ENCODE measurements at regions not wholly inside any gene's neighbourhood (a gene's known extent, or its start where the extent isn't known, plus 50 kb on each side); places are given as distances from the start of the nearest gene placed in this dataset.

DNA sequence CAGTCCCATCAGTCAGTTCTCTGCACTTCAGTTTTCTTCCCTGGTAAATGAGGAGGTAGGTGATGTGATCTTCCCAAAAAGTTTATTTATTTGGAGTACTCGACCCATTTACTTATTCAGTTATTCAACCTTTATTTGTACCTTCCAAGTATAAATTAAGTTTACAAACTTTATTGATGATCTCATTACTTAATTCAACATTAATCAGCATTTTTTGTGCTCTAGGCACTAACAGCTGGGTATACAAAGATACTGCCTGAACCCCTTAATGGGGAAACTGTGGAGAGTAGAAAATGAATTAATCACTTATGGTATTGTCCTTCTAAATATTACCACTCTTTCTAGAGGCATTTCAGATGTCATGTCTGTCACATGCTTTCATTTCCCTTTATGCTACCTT, 293.3 kb downstream of the DLEU7 start:
- Histone ChIP-seq H3K36me3 (no peaks in the 10 kb centered on the region), H3K27me3 (no peaks in the 10 kb centered on the region), H3K27ac (no peak overlapping the region), H3K4me3 (no peak overlapping the region), H3K4me1 (no peaks in the 10 kb centered on the region), H3K9me3 (no peaks in the 10 kb centered on the region)
- intact Hi-C loops (cut with DNase I): no loop called here
- TF ChIP-seq, protein P1, sequence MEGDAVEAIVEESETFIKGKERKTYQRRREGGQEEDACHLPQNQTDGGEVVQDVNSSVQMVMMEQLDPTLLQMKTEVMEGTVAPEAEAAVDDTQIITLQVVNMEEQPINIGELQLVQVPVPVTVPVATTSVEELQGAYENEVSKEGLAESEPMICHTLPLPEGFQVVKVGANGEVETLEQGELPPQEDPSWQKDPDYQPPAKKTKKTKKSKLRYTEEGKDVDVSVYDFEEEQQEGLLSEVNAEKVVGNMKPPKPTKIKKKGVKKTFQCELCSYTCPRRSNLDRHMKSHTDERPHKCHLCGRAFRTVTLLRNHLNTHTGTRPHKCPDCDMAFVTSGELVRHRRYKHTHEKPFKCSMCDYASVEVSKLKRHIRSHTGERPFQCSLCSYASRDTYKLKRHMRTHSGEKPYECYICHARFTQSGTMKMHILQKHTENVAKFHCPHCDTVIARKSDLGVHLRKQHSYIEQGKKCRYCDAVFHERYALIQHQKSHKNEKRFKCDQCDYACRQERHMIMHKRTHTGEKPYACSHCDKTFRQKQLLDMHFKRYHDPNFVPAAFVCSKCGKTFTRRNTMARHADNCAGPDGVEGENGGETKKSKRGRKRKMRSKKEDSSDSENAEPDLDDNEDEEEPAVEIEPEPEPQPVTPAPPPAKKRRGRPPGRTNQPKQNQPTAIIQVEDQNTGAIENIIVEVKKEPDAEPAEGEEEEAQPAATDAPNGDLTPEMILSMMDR (IDR thresholded peaks at IDR 0.05): no peak
- DNase-seq (ENCODE audit: low spot score in 2 of 2): no peak

DNA sequence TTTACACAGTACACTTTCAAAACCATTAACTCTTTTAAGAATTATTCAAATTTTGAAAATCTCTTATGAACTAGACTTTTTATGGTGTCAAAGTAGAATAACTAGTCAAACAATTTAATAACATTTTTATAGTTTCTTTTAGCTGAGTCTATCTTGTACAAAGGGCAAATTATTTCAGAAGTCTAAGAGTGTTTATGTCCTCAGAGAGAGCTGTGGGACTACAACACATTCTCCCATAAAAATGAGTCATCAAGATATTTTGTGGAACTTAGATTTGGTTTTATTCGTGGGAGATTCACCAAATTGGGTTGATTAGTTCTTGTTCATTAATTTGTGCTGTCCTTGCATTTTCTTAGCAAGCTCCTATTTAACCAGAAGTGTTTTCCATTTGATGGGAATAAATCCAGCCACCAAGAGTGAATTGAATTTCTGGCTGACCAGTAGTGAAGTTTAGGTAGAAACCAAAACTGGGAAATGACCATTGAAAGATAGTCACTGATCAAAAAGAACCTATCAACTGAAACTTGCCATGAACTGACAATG, 291.0 kb downstream of the DLEU7 start:
- Histone ChIP-seq H3K4me3 (no peak overlapping the region), H3K4me1 (no peaks in the 10 kb centered on the region), H3K27ac (no peak overlapping the region), H3K9me3 (no peaks in the 10 kb centered on the region), H3K36me3 (no peaks in the 10 kb centered on the region), H3K27me3 (no peaks in the 10 kb centered on the region)
- DNase-seq (ENCODE audit: low spot score in 2 of 2): no peak
- TF ChIP-seq, protein P1 (IDR thresholded peaks at IDR 0.05): no peak
- intact Hi-C loops (cut with DNase I): no loop called here

DNA sequence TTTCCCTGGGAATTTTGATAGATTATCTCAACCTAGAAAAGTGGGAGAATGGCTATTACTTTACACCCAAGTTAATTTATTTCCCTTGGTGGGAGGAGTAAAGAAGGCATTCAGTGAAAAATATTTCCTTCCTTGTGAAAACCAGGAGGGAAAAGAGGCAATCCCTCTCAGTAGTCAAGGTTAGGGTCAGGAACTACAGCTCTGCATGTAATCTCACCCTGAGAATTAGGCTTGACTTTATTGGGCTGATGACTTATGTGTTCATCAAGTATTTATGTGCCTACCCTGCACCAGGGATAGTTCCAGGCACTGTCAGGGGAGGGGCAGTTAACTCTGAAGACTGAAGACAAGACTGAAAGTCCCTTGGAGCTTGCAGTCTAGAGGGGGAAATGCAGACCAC, 281.8 kb downstream of the DLEU7 start:
- intact Hi-C loops (cut with DNase I): no loop called here
- Histone ChIP-seq H3K9me3 (no peaks in the 10 kb centered on the region), H3K36me3 (no peaks in the 10 kb centered on the region), H3K4me1 (no peaks in the 10 kb centered on the region), H3K4me3 (no peak overlapping the region), H3K27me3 (no peaks in the 10 kb centered on the region), H3K27ac (no peak overlapping the region)
- no peak for DNase-seq (ENCODE audit: low spot score in 2 of 2)
- TF ChIP-seq, protein P1 (IDR thresholded peaks at IDR 0.05): no peak

GRCh38 chr13:50566646-50567045, 276.8 kb downstream of the DLEU7 start:
- Histone ChIP-seq H3K27ac (no peak overlapping the region), H3K9me3 (no peaks in the 10 kb centered on the region), H3K36me3 (no peaks in the 10 kb centered on the region), H3K27me3 (no peaks in the 10 kb centered on the region), H3K4me1 (no peaks in the 10 kb centered on the region), H3K4me3 (no peak overlapping the region)
- TF ChIP-seq, protein P1 (IDR thresholded peaks at IDR 0.05): no peak
- no peak for DNase-seq (ENCODE audit: low spot score in 2 of 2)
- intact Hi-C loops (cut with DNase I): no loop called here

DNA sequence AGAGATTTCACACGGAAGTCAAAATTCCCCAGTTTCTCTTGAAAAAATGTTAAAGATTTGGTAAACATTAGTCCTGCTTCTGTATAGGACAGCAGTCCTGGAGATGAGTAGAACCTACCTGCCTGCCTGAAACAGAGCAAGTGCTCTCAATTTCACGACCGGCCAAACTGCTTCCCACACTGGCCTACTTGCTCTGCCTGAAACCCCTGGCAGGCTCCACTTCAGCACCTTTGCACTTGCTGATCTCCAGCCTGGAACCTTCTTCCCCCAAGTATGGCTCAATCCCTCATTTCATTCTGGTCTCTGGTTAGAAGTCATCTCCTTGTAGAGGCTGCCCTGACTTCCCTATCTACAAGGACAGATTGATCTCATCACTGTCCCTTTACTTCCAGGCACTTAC, 271.4 kb downstream of the DLEU7 start:
- no peaks in the 10 kb centered on the region for H3K36me3 ChIP-seq
- H3K4me1 ChIP-seq: no peaks in the 10 kb centered on the region
- no peak overlapping the region for H3K4me3 ChIP-seq
- no peak for DNase-seq (ENCODE audit: low spot score in 2 of 2)
- intact Hi-C loops (cut with DNase I): no loop called here
- H3K27me3 ChIP-seq: no peaks in the 10 kb centered on the region
- H3K9me3 ChIP-seq: no peaks in the 10 kb centered on the region
- TF ChIP-seq, protein P1 (IDR thresholded peaks at IDR 0.05): no peak
- H3K27ac ChIP-seq: no peak overlapping the region

DNA sequence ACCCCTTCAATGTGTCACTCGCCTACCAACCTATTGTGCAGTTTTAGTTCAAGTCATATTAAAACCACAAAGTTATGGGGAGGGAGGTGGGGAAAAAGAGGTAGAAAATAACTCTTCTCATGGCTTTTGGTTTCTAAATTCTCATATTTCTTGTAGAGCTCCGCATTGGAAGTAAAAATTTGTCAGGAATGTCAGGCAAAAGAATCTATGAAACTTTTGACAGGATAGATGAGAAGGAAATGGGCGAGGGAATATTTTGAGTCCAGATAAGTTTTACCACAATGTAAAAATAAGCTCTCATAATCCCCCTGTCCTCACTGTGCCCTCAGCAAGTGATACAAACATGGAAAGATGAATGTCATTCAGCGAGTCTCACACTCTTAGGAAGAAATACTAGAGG, 270.4 kb downstream of the DLEU7 start:
- Histone ChIP-seq H3K27me3 (no peaks in the 10 kb centered on the region), H3K9me3 (no peaks in the 10 kb centered on the region), H3K4me3 (no peak overlapping the region), H3K27ac (no peak overlapping the region), H3K4me1 (no peaks in the 10 kb centered on the region), H3K36me3 (no peaks in the 10 kb centered on the region)
- DNase-seq (ENCODE audit: low spot score in 2 of 2): no peak
- intact Hi-C loops (cut with DNase I): no loop called here
- TF ChIP-seq, protein P1 (IDR thresholded peaks at IDR 0.05): no peak
